Upper lobe of left lung (tissue), 6 donors: ENCODE measurements at regions not wholly inside any gene's neighbourhood (a gene's known extent, or its start where the extent isn't known, plus 50 kb on each side); places are given as distances from the start of the nearest gene placed in this dataset.

Experiments used
- ATAC-seq, 2 donors: fragments of 200-7000 bp; cut with Tn5 transposase; one replicate each; pipeline ENCODE4 v1.9.1; 2022; ENCODE audit warnings: mild to moderate bottlenecking in 2 of 2, moderate library complexity in 2 of 2; ENCODE audit not compliant: low FRiP score in 2 of 2
- DNase-seq, 2 donors: peaks; one replicate each; pipeline ENCODE4 v3.0.0-alpha.2; 2019 to 2020
- H3K27ac ChIP-seq, 4 donors: fragments of 200-600 bp; sonication (generic); one replicate each; pipeline ENCODE4 v1.5.1; 2016 to 2019
- H3K27me3 ChIP-seq, 4 donors: fragments of 200-600 bp; sonication (generic); one replicate each; pipeline ENCODE4 v1.5.1; 2017 to 2019
- H3K36me3 ChIP-seq, 4 donors: fragments of 200-600 bp; sonication (generic); one replicate each; pipeline ENCODE4 v1.5.1; 2016 to 2019
- H3K4me1 ChIP-seq, 4 donors: fragments of 200-600 bp; sonication (generic); one replicate each; pipeline ENCODE4 v1.5.1; 2018 to 2019
- H3K4me3 ChIP-seq, 4 donors: fragments of 200-600 bp; sonication (generic); one replicate each; pipeline ENCODE4 v1.5.1; 2017 to 2019; ENCODE audit warnings: mild to moderate bottlenecking in 2 of 4, moderate library complexity in 1 of 4
- H3K9me3 ChIP-seq, 4 donors: fragments of 200-600 bp; sonication (generic); one replicate each; pipeline ENCODE4 v1.5.1; 2018 to 2019
- CTCF ChIP-seq, 6 experiments: fragments of 450-650 bp in 4 of 6; fragments of 200-600 bp in 2 of 6; sonication (generic) in 2 of 6; IDR thresholded peaks; one replicate each; pipeline ENCODE4 v1.5.1; 2016 to 2019; ENCODE audit warnings: antibody characterized with exemption in 6 of 6
- EP300 ChIP-seq, 4 donors: sonication (generic); formaldehyde crosslinking; IDR thresholded peaks; one replicate each; pipeline ENCODE4 v1.5.1; 2017; ENCODE audit warnings: antibody characterized with exemption in 4 of 4, control low read depth in 2 of 4
- POLR2A ChIP-seq, 4 donors: fragments of 450-650 bp; IDR thresholded peaks; one replicate each; pipeline ENCODE4 v1.5.1; 2016 to 2017; ENCODE audit warnings: antibody characterized with exemption in 4 of 4, mild to moderate bottlenecking in 2 of 4
- POLR2AphosphoS5 ChIP-seq, 2 donors: sonication (generic); formaldehyde crosslinking; IDR thresholded peaks; one replicate each; pipeline ENCODE4 v1.5.1; 2017; ENCODE audit warnings: antibody characterized with exemption in 2 of 2
- WGBS, 2 donors: methylation state at CpG; one replicate each; pipeline ENCODE4 v1.1.5; 2017 to 2018; 5-methylcytosine and 5-hydroxymethylcytosine counted together
- donor health status: DM: no; HTN: no; CAD: no; lungs with moderate emphysema.
- donor health status: DM: no; HTN: yes; CAD: no; lungs with severe emphysema.

DNA sequence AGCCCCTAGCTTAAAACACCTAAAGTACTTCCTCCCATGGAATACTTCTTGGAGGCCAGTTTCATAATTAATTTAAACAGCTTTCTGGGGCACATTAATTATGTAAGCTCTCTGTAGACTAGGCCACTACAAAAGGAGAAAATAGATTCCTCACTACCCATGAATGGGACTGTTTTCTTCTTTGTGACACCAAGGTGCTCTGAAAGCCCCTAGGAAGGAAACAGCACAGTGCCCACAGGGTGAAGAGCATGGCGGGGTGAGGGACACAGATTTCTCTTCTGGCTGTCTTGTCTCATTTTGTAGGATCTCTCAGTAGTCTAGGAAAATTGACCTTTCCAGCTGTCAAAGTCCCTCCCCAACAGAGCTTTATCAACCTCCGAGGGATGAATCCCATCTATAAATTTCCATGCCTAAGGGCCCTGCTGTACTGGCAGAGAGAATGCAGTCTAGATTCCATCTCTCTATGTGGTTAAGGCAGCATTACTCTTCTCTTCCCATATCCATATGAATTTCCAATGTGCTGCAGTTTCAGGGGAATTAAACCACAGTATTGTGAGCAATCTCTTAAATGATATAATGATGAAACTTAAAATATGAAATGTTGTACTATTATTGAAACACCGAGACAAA lies 183.6 kb upstream of the GRIP1 start:
- no peak for TF ChIP-seq CTCF (IDR thresholded peaks at IDR 0.05)
- no peak for TF ChIP-seq POLR2AphosphoS5 (IDR thresholded peaks at IDR 0.05)
- TF ChIP-seq POLR2A (IDR thresholded peaks at IDR 0.05): no peak
- no peak for TF ChIP-seq EP300 (IDR thresholded peaks at IDR 0.05)
- no peaks in the 10 kb centered on the region for H3K27me3 ChIP-seq
- H3K9me3 ChIP-seq: no peaks in the 10 kb centered on the region
- no peaks in the 10 kb centered on the region for H3K36me3 ChIP-seq
- no peak overlapping the region for H3K4me3 ChIP-seq
- DNase-seq (no peak), ATAC-seq (no peak)
- H3K4me1 ChIP-seq: peaks cover 0 to 4% (median 0%) of the 10 kb centered on the region in 4 donors
- no peak overlapping the region for H3K27ac ChIP-seq
- WGBS, 2 donors: 89 to 95% methylated on average over 3 of the region's 3 CpGs

DNA sequence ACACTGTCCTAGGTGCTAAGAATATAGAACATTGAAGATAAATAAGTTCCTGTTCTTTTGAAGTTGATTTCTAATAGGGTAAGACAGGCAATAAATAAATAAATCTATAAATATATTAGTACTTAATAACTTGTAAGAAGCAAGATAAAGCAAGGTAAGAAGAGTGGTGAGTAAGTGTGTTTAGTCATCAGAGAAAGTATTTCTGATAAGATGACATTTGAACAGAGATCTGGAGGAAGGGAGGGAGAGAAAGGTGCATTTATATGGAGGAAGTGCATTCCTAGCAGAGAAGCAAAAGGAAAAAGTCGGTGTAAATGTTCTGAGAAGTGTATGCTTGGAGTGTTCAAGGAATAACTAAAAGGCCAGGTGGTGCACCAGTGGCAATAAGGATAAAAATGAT lies 184.4 kb upstream of the GRIP1 start:
- no peak for DNase-seq
- Histone ChIP-seq H3K27me3 (no peaks in the 10 kb centered on the region), H3K36me3 (no peaks in the 10 kb centered on the region), H3K4me1 (peaks cover 0 to 4% (median 0%) of the 10 kb centered on the region in 4 donors), H3K4me3 (no peak overlapping the region), H3K9me3 (no peaks in the 10 kb centered on the region), H3K27ac (no peak overlapping the region)
- no peak for TF ChIP-seq POLR2AphosphoS5 (IDR thresholded peaks at IDR 0.05)
- 0 to 45% methylated on average over 1 of the region's 1 CpG for WGBS, 2 donors
- no peak for ATAC-seq

- no peak overlapping the region for H3K4me3 ChIP-seq
- no peaks in the 10 kb centered on the region for H3K9me3 ChIP-seq
- no peaks in the 10 kb centered on the region for H3K36me3 ChIP-seq
- ATAC-seq (no peak), DNase-seq (no peak)
- H3K4me1 ChIP-seq: no peaks in the 10 kb centered on the region
- no peaks in the 10 kb centered on the region for H3K27me3 ChIP-seq
- no peak for TF ChIP-seq EP300 (IDR thresholded peaks at IDR 0.05)
- TF ChIP-seq POLR2A (IDR thresholded peaks at IDR 0.05): no peak
- no peak overlapping the region for H3K27ac ChIP-seq
These were observed 199.0 kb upstream of the GRIP1 start for GRCh38 chr12:66877925-66878324.

DNA sequence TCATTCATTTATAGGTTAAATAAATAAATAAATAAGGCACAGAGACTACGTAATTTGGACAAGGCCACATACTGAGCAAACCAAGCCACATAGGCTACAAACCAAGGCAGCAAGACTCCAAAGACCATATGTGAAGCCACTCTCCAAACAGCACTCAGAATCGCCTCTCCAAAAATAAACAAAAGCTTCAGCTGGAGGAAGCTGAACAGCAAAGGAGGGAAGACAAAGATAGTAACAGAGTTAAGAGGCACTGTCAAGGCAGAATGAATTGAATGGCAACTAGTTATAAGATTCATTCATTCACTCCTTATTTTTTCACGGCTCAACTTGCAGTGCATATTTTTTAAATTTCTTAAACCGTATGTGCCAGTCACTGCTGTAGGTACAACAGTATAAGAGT lies 200.5 kb upstream of the GRIP1 start:
- 64 to 68% methylated on average over 4 of the region's 4 CpGs for WGBS, 2 donors
- Histone ChIP-seq H3K27me3 (no peaks in the 10 kb centered on the region), H3K9me3 (no peaks in the 10 kb centered on the region), H3K36me3 (no peaks in the 10 kb centered on the region), H3K4me3 (no peak overlapping the region), H3K27ac (no peak overlapping the region), H3K4me1 (no peaks in the 10 kb centered on the region)
- TF ChIP-seq EP300 (IDR thresholded peaks at IDR 0.05): no peak
- TF ChIP-seq POLR2AphosphoS5 (IDR thresholded peaks at IDR 0.05): no peak
- no peak for TF ChIP-seq POLR2A (IDR thresholded peaks at IDR 0.05)
- no peak for TF ChIP-seq CTCF (IDR thresholded peaks at IDR 0.05)
- no peak for ATAC-seq
- DNase-seq: no peak

DNA sequence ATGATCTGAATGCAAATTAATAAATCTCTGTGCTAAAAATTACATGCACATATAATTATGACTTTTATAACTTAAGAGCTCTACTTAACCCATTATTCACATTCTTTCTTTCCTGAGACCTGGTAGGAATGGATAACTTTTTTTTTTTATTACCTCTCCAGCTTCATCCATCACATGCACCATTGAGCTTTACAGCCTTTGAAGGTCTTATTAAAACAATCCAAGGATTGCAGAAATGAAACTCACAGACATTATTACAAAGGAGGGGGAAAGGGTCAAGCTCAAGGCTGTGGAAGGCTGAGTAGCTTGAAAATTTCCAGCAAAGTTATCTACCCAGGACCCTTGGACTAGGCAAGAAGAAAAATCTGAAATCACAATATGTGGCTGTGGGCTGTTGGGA lies 202.5 kb upstream of the GRIP1 start:
- Histone ChIP-seq H3K27me3 (no peaks in the 10 kb centered on the region), H3K9me3 (no peaks in the 10 kb centered on the region), H3K4me3 (no peak overlapping the region), H3K4me1 (no peaks in the 10 kb centered on the region), H3K36me3 (no peaks in the 10 kb centered on the region), H3K27ac (no peak overlapping the region)
- DNase-seq: no peak
- no peak for ATAC-seq
- no peak for TF ChIP-seq EP300 (IDR thresholded peaks at IDR 0.05)
- TF ChIP-seq POLR2AphosphoS5 (IDR thresholded peaks at IDR 0.05): no peak
- no peak for TF ChIP-seq CTCF (IDR thresholded peaks at IDR 0.05)
- no peak for TF ChIP-seq POLR2A (IDR thresholded peaks at IDR 0.05)

- H3K4me3 ChIP-seq: no peak overlapping the region
- no peaks in the 10 kb centered on the region for H3K27me3 ChIP-seq
- H3K27ac ChIP-seq: no peak overlapping the region
- DNase-seq (no peak), ATAC-seq (no peak)
- 75 to 77% methylated on average over 11 of the region's 11 CpGs for WGBS, 2 donors
- H3K9me3 ChIP-seq: no peaks in the 10 kb centered on the region
- H3K36me3 ChIP-seq: no peaks in the 10 kb centered on the region
- H3K4me1 ChIP-seq: no peaks in the 10 kb centered on the region
- TF ChIP-seq POLR2AphosphoS5 (IDR thresholded peaks at IDR 0.05) (no peak), CTCF (IDR thresholded peaks at IDR 0.05) (no peak), POLR2A (IDR thresholded peaks at IDR 0.05) (no peak), EP300 (IDR thresholded peaks at IDR 0.05) (no peak)
These were observed 205.2 kb upstream of the GRIP1 start for GRCh38 chr12:66884091-66884490.
